Hepatocyte (in vitro differentiated cells): ENCODE measurements at regions not wholly inside any gene's neighbourhood (a gene's known extent, or its start where the extent isn't known, plus 50 kb on each side); places are given as distances from the start of the nearest gene placed in this dataset.

ENCODE experiments used
- DNase-seq: peaks from one replicate; pipeline ENCODE4 v3.0.0-alpha.2; 2016; ENCODE audit warnings: low spot score
- H2AFZ ChIP-seq: fragments of 200-600 bp; sonication (generic); 2 replicates; pipeline ENCODE4 v1.6.0; 2016; ENCODE audit warnings: antibody characterized with exemption, mild to moderate bottlenecking
- H3K27ac ChIP-seq: fragments of 200-600 bp; sonication (generic); 2 replicates; pipeline ENCODE4 v1.5.1; 2016; ENCODE audit warnings: mild to moderate bottlenecking
- H3K27me3 ChIP-seq: fragments of 200-600 bp; sonication (generic); 2 replicates; pipeline ENCODE4 v1.6.1; 2016
- H3K36me3 ChIP-seq: fragments of 200-600 bp; sonication (generic); replicated peaks from 2 replicates; pipeline ENCODE4 v1.5.1; 2016; ENCODE audit warnings: low read depth; ENCODE audit not compliant: insufficient read depth
- H3K4me1 ChIP-seq: fragments of 200-600 bp; sonication (generic); 2 replicates; pipeline ENCODE4 v1.5.1; 2016; ENCODE audit warnings: mild to moderate bottlenecking, moderate library complexity; ENCODE audit not compliant: insufficient read depth
- H3K4me2 ChIP-seq: fragments of 200-600 bp; sonication (generic); 2 replicates; pipeline ENCODE4 v1.6.0; 2016
- H3K4me3 ChIP-seq: fragments of 200-600 bp; sonication (generic); 2 replicates; pipeline ENCODE4 v1.5.1; 2016; ENCODE audit warnings: mild to moderate bottlenecking
- H3K79me2 ChIP-seq: fragments of 200-600 bp; sonication (generic); 2 replicates; pipeline ENCODE4 v1.6.0; 2017; ENCODE audit warnings: mild to moderate bottlenecking
- H3K9me2 ChIP-seq: fragments of 200-600 bp; sonication (generic); replicated peaks from 2 replicates; pipeline ENCODE4 v1.6.0; 2017; ENCODE audit warnings: mild to moderate bottlenecking; ENCODE audit not compliant: insufficient read depth
- H3K9me3 ChIP-seq: fragments of 200-600 bp; sonication (generic); 2 replicates; pipeline ENCODE4 v1.5.1; 2016; ENCODE audit warnings: low read depth, mild to moderate bottlenecking
- H4K20me1 ChIP-seq: fragments of 200-600 bp; sonication (generic); 2 replicates; pipeline ENCODE4 v1.6.0; 2016; ENCODE audit warnings: mild to moderate bottlenecking; ENCODE audit not compliant: insufficient read depth, poor library complexity, severe bottlenecking
- EZH2 ChIP-seq: fragments of 200-600 bp; sonication (generic); IDR thresholded peaks from 2 replicates; pipeline ENCODE4 v1.6.1; 2016; ENCODE audit warnings: antibody characterized with exemption, mild to moderate bottlenecking, borderline replicate concordance
- EZH2phosphoT487 ChIP-seq: fragments of 200-600 bp; sonication (generic); IDR thresholded peaks from one replicate; pipeline ENCODE4 v1.6.1; 2018; ENCODE audit warnings: antibody characterized with exemption, mild to moderate bottlenecking, low read depth, moderate library complexity; ENCODE audit not compliant: unreplicated experiment, severe bottlenecking
- WGBS: methylation state at CpG from one replicate; pipeline ENCODE4 v1.1.6; 2016; ENCODE audit warnings: low lambda C conversion rate; ENCODE audit errors: missing lambda C conversion rate; 5-methylcytosine and 5-hydroxymethylcytosine counted together
- TF ChIP-seq, protein P1 (sequence below): fragments of 200-600 bp; sonication (generic); IDR thresholded peaks from 2 replicates; pipeline ENCODE4 v1.5.1; 2016; ENCODE audit warnings: antibody characterized with exemption, mild to moderate bottlenecking; ENCODE audit not compliant: poor library complexity

DNA sequence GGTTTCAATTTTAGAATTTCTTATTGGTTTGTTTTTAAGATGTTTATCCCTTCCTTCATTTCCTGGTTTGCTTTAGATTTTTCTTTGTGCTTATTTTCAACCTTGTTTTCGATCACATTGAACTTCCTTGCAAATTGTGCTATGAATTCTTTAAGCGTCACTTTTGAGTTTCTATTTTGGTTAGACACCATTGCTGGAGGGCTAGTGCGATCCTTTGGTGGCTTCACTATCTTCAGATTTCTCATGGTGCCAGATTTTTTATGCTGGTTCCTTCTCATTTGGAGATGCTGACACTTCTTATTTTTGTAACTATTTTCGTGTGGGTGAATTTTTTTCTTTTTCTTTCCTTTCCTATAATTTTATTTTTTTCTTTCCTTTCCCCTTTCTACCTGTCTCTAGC is 227.2 kb upstream of the HDX start:
- no peak overlapping the region for H3K4me3 ChIP-seq
- H3K27ac ChIP-seq = no peak overlapping the region
- H4K20me1 ChIP-seq = no peaks in the 10 kb centered on the region
- WGBS = 61% methylated on average over 4 of the region's 4 CpGs
- no peaks in the 10 kb centered on the region for H3K9me2 ChIP-seq
- H3K9me3 ChIP-seq = no peaks in the 10 kb centered on the region
- H3K79me2 ChIP-seq = no peaks in the 10 kb centered on the region
- TF ChIP-seq, protein P1, sequence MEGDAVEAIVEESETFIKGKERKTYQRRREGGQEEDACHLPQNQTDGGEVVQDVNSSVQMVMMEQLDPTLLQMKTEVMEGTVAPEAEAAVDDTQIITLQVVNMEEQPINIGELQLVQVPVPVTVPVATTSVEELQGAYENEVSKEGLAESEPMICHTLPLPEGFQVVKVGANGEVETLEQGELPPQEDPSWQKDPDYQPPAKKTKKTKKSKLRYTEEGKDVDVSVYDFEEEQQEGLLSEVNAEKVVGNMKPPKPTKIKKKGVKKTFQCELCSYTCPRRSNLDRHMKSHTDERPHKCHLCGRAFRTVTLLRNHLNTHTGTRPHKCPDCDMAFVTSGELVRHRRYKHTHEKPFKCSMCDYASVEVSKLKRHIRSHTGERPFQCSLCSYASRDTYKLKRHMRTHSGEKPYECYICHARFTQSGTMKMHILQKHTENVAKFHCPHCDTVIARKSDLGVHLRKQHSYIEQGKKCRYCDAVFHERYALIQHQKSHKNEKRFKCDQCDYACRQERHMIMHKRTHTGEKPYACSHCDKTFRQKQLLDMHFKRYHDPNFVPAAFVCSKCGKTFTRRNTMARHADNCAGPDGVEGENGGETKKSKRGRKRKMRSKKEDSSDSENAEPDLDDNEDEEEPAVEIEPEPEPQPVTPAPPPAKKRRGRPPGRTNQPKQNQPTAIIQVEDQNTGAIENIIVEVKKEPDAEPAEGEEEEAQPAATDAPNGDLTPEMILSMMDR = no peak
- no peak for TF ChIP-seq EZH2phosphoT487
- no peak for TF ChIP-seq EZH2
- no peak overlapping the region for H3K4me2 ChIP-seq
- DNase-seq = no peak
- no peaks in the 10 kb centered on the region for H3K36me3 ChIP-seq
- H3K4me1 ChIP-seq = peaks cover under 1% of the 10 kb centered on the region
- H3K27me3 ChIP-seq = no peaks in the 10 kb centered on the region
- no peak overlapping the region for H2AFZ ChIP-seq

DNA sequence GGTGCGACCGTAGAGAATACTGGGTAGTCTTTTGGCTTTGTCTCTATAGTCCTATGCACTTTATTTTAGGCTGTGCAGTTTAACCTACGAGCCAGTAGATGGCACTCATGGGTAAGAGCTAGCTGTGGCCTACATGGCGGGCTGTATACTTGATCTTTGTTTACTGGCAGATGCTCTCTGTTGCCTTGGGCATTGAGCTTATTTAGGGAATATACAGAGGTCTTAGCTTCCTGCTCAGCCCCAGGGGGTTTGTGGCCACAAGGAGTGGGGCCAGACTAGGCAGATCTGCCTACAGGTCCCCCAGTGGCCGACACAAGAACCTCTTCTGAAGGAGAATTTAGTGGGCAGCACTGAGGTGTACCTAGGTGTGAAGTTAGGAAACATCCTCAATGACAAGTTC is 227.6 kb upstream of the HDX start:
- WGBS = 33% methylated on average over 5 of the region's 5 CpGs
- Histone ChIP-seq H3K9me3 (no peaks in the 10 kb centered on the region), H3K79me2 (no peaks in the 10 kb centered on the region), H3K9me2 (no peaks in the 10 kb centered on the region), H3K27me3 (no peaks in the 10 kb centered on the region), H2AFZ (no peak overlapping the region), H3K4me1 (peaks cover 5% of the 10 kb centered on the region), H4K20me1 (no peaks in the 10 kb centered on the region), H3K27ac (no peak overlapping the region), H3K4me3 (no peak overlapping the region), H3K36me3 (no peaks in the 10 kb centered on the region), H3K4me2 (no peak overlapping the region)
- TF ChIP-seq EZH2 = no peak
- TF ChIP-seq, protein P1 = peak; percentile 68
- DNase-seq = peak; percentile 54

DNA sequence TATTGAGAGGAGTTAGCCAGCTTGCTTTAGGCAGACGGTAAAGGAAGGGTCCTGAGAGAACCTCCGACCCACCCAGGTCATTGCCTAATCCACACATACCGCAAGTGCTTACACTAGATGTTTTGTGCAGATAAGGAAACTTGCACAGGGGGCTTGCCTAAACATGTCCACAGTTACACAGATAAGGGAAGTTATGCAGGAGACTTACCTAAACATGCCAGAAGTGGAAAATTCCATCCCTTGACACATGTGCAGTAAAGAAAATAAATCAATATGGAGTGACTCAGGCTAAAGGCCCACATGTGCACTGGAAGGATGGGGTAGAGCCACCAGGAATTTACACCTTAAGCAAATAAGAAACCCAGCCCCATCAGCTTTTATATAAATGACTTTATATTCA is 232.8 kb upstream of the HDX start:
- no peak overlapping the region for H2AFZ ChIP-seq

More for the DNA sequence above, 232.8 kb upstream of the HDX start:
- TF ChIP-seq EZH2phosphoT487 (no peak), EZH2 (no peak)
- TF ChIP-seq, protein P1 = no peak
- Histone ChIP-seq H3K9me2 (no peaks in the 10 kb centered on the region), H3K4me1 (peaks cover 9% of the 10 kb centered on the region), H4K20me1 (no peaks in the 10 kb centered on the region), H3K79me2 (no peaks in the 10 kb centered on the region), H3K27ac (peak overlapping the region; percentile 88), H3K27me3 (no peaks in the 10 kb centered on the region), H3K36me3 (no peaks in the 10 kb centered on the region), H3K4me2 (no peak overlapping the region), H3K4me3 (no peak overlapping the region), H3K9me3 (no peaks in the 10 kb centered on the region)
- 33% methylated on average over 3 of the region's 3 CpGs for WGBS
- peak; percentile 22 for DNase-seq
